VCaP (cell line): ENCODE measurements at regions not wholly inside any gene's neighbourhood (a gene's known extent, or its start where the extent isn't known, plus 50 kb on each side); places are given as distances from the start of the nearest gene placed in this dataset.

Experiments
- H3K27ac ChIP-seq: fragments of 450-650 bp; 2 replicates; pipeline ENCODE4 v1.5.1; 2017
- TF ChIP-seq, protein P1 (sequence below): fragments of 450-650 bp; conservative IDR thresholded peaks from 2 replicates; pipeline ENCODE4 v1.5.1; 2017; ENCODE audit warnings: mild to moderate bottlenecking, moderate library complexity

GRCh38 chr4:181755846-181756245 is 487.4 kb upstream of the TENM3 start:
- H3K27ac ChIP-seq = no peak overlapping the region
- TF ChIP-seq, protein P1, sequence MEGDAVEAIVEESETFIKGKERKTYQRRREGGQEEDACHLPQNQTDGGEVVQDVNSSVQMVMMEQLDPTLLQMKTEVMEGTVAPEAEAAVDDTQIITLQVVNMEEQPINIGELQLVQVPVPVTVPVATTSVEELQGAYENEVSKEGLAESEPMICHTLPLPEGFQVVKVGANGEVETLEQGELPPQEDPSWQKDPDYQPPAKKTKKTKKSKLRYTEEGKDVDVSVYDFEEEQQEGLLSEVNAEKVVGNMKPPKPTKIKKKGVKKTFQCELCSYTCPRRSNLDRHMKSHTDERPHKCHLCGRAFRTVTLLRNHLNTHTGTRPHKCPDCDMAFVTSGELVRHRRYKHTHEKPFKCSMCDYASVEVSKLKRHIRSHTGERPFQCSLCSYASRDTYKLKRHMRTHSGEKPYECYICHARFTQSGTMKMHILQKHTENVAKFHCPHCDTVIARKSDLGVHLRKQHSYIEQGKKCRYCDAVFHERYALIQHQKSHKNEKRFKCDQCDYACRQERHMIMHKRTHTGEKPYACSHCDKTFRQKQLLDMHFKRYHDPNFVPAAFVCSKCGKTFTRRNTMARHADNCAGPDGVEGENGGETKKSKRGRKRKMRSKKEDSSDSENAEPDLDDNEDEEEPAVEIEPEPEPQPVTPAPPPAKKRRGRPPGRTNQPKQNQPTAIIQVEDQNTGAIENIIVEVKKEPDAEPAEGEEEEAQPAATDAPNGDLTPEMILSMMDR = no peak

DNA sequence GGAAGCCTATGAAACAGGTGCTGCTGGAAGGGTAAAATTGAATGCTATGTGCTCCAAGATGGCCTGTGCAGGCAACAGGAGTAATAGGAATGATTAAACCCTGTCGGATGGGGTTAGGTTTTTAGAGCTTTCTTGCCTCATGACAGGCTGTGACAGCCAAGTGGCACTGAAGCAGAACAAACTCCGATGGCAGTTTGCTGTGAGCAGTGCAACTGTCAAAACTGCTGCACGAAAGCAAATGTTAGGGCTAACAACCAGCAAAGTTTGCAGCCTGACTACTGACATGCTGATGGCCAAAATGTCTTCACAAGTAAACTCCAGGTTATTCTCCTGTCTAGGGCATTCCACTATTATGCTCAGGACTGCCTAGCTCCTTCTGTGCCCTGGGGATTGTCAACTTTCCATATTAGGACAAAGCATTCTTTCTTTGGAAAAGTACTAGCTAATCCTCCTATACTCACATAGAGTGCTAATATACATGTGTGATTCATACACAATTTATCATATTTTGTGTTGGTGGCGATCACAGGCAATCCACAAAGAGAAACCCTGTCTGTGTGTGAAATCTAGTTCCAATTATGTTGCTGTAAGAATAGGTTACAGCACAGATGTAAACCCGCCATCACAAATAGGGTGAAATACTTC is 486.6 kb upstream of the TENM3 start:
- H3K27ac ChIP-seq = no peak overlapping the region
- TF ChIP-seq, protein P1 = no peak

GRCh38 chr4:181757098-181757497 is 486.1 kb upstream of the TENM3 start:
- H3K27ac ChIP-seq = no peak overlapping the region
- TF ChIP-seq, protein P1 = no peak

GRCh38 chr4:181757910-181758660 is 485.1 kb upstream of the TENM3 start:
- TF ChIP-seq, protein P1 = no peak
- no peak overlapping the region for H3K27ac ChIP-seq

DNA sequence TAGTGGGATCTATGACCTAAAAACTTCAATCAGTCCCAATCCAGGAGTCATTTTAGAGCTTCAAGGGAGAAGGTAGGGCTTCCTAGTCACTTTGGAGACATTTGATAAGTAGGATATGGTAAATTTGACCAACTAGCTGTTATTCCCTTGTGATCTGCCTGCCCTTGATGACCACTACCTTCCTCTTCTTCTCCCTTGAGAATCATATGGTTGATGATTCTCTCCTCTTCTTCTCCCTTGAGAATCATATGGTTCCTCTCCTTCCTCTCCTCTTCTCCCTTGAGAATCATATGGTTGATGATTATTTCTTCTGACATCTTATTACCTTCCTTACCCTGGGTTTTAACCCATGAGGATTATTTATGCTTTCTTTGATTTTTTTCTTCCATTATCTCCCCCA is 482.6 kb upstream of the TENM3 start:
- H3K27ac ChIP-seq = no peak overlapping the region
- TF ChIP-seq, protein P1 = no peak

DNA sequence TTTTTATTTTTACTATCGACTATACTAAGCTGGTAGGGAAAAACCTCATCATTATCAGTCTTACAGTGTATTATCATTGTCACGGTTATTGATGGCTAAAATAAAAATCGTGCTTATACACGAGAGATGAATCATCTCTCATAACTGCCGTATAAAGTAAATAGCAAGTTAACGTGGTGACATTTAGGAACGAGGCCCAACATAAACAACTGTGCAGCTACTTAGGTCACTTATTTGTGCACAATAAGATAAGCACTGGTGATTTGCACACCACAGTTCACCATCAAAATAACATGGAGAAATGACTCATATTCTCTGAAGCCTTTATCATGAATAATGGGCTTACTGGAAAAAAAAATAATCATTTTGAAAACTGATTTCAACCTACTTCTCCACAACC is 482.0 kb upstream of the TENM3 start:
- TF ChIP-seq, protein P1 = no peak
- H3K27ac ChIP-seq = no peak overlapping the region

GRCh38 chr4:181766061-181766548 is 477.1 kb upstream of the TENM3 start:
- H3K27ac ChIP-seq = no peak overlapping the region
- TF ChIP-seq, protein P1 = no peak
